Activated naive CD8-positive, alpha-beta T cell treated with anti-CD3 and anti-CD28 coated beads, Interleukin-2, amount 10 ng/mL, durations not matched to agents 7 days and 5 days (primary cell): ENCODE measurements at regions not wholly inside any gene's neighbourhood (a gene's known extent, or its start where the extent isn't known, plus 50 kb on each side); places are given as distances from the start of the nearest gene placed in this dataset.
"Not testable (repeated sequence)": the region's sequence is repeated elsewhere in the genome, so short reads cannot be mapped to it uniquely, and the experiment has no call there.

Source experiments
- ATAC-seq: fragments of 150-1000 bp; cut with Tn5 transposase; one replicate; pipeline ENCODE4 v1.10.0; 2021; ENCODE audit warnings: low read depth, moderate library complexity
- POLR2A ChIA-PET: fragments of 350-600 bp; sonication (Branson Sonifier 250); formaldehyde crosslinking; loops from one replicate; lab custom pipeline; 2021; ENCODE audit warnings: antibody characterized with exemption; lab: Charles Lee
- DNase-seq: peaks from one replicate; pipeline ENCODE4 v3.0.0; 2021
- H3K27ac Mint-ChIP-seq: one replicate; pipeline ENCODE4 v1.8.0; 2022; ENCODE audit warnings: mild to moderate bottlenecking, mixed read lengths
- H3K27me3 Mint-ChIP-seq: one replicate; pipeline ENCODE4 v1.8.0; 2022; ENCODE audit warnings: mild to moderate bottlenecking, moderate library complexity, mixed read lengths
- H3K36me3 Mint-ChIP-seq: one replicate; pipeline ENCODE4 v1.8.0; 2021; ENCODE audit warnings: mild to moderate bottlenecking, mixed read lengths
- H3K4me1 Mint-ChIP-seq: one replicate; pipeline ENCODE4 v1.8.0; 2021; ENCODE audit warnings: mixed read lengths
- H3K4me3 Mint-ChIP-seq: one replicate; pipeline ENCODE4 v1.8.0; 2022; ENCODE audit warnings: mild to moderate bottlenecking, moderate library complexity, mixed read lengths
- H3K9me3 Mint-ChIP-seq: one replicate; pipeline ENCODE4 v1.8.0; 2021; ENCODE audit warnings: mixed read lengths

DNA sequence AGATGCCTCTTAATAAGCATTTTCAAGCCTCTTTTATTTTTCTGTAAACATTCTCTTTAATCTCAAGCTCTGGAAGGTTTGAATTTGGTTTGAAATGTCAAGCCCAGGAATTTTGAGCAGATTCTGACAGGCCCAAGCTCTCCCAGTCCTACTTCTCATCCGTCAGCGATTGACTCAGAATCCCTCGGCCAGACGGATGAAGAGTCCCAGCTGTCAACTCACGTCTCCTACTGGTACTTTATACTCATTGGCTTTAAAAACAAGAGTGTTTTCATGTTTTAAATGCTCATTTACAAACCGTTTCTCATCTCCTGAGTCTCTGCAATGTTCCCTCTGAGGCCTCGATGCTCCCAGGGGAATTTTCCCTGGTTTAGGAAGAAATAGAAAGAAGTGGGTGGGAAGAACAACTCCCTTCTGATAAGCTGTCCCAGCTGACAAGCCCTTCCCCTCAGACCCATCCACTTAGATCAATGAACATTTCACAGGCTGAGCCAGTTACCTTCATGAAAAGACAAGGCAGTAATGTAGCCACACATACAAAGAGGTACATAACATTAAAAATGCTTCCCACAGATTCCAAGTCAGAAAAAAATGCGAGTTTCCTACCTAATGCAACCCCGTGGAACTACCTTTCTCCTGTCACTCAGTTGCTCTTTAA lies 478.2 kb upstream of the DPH6 start:
- H3K27ac Mint-ChIP-seq: no peak overlapping the region
- H3K4me3 Mint-ChIP-seq: no peak overlapping the region
- POLR2A ChIA-PET: no interaction called here
- H3K36me3 Mint-ChIP-seq: no peaks in the 10 kb centered on the region
- H3K4me1 Mint-ChIP-seq: no peaks in the 10 kb centered on the region
- H3K27me3 Mint-ChIP-seq: peaks cover 2% of the 10 kb centered on the region
- no peak for DNase-seq
- H3K9me3 Mint-ChIP-seq: peaks cover 2% of the 10 kb centered on the region
- ATAC-seq: no peak

DNA sequence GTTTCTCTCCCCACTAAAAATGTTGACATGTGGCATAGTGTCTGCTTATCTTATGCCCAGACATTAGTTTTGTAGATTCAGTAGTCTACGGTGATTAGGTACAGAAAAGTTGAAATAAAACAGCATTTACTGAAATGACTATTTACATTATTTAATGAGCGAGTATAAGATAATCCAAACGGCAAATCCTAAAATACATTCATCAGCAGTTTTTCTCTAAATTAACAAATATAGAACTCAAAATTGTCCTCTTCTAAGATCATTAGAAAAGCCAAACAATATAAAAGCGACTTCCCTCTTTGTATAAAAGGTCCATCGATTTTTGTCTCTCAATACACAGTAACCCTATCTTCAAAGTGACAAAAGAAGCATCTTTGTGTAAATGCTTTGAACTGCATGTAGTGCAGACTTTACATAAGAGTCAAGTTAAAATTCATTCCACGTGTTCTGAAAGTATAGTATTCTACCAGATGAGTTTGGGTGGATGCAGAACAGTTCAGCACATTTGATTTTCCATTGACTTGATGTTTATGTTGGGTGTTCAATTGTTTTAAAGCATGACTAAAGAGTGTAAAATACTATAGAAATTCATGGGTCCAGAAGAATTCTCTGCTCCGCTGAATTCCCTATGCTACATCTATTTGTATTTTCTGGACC lies 480.8 kb upstream of the DPH6 start:
- Mint-ChIP-seq H3K4me1 (no peaks in the 10 kb centered on the region), H3K27me3 (peaks cover 2% of the 10 kb centered on the region)
- ATAC-seq: no peak

DNA sequence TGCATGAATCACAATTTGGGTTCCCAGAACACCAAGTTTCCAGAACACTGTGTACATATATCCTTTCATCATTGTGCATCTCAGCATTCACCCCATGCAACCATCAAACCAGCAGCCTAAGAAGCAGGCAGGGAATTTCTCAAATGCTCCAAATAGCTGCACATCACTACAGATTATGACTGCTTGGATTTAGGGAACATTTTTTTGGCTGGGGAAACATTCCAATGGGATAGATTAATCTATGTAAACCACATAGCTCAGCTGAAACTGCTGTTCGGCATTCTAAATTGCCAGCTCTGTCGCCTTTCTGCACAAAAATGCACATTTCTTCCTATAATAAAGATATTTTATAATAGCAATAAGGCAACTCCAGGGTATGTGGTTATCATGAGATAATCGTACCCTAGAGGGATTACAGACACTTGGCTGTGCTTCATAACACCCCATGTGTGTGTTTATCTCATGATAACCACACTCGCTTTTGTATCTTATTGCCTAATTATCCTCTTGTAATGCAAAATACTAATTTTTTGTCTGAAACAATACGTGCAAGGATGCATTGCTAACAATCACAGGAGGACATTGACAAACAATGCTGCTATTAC lies 483.7 kb upstream of the DPH6 start:
- no peak overlapping the region for H3K27ac Mint-ChIP-seq
- ATAC-seq: no peak
- POLR2A ChIA-PET: no interaction called here
- DNase-seq: no peak
- H3K4me1 Mint-ChIP-seq: no peaks in the 10 kb centered on the region
- H3K27me3 Mint-ChIP-seq: no peaks in the 10 kb centered on the region
- no peak overlapping the region for H3K4me3 Mint-ChIP-seq
- peaks cover 2% of the 10 kb centered on the region for H3K9me3 Mint-ChIP-seq
- no peaks in the 10 kb centered on the region for H3K36me3 Mint-ChIP-seq

More for the DNA sequence above, 480.8 kb upstream of the DPH6 start:
- peaks cover 2% of the 10 kb centered on the region for H3K9me3 Mint-ChIP-seq
- no peak overlapping the region for H3K27ac Mint-ChIP-seq
- POLR2A ChIA-PET: no interaction called here
- DNase-seq: no peak
- H3K4me3 Mint-ChIP-seq: no peak overlapping the region
- no peaks in the 10 kb centered on the region for H3K36me3 Mint-ChIP-seq

DNA sequence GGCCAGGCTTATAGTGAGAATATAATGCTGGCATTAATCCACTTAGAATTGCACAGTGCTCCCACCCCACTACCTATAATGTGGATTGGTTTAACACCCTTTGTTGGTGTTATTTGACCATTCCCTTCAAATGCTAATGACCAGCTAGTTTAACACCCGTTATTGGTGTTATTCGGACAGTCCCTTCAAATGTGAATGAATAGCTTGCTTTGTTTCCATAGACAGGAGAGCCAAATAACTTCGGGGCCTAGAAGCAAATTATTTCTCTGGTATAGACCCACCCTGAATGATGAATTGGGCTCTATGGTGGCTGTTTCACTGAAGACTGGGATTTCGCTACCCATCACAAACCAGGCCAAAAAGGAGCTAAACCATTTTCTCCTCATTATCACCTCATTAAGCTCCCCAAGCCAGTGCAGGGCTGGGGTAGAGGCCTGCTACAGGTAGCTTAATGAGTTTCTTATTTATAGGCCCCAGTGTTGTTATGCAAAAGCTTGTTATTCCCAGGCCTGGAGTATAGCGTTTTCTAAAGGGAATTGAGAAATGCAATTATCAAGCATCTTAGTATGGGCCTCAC lies 494.1 kb upstream of the DPH6 start:
- Mint-ChIP-seq H3K4me1 (no peaks in the 10 kb centered on the region), H3K9me3 (peaks cover 2% of the 10 kb centered on the region), H3K27ac (no peak overlapping the region), H3K4me3 (no peak overlapping the region), H3K27me3 (no peaks in the 10 kb centered on the region), H3K36me3 (no peaks in the 10 kb centered on the region)
- POLR2A ChIA-PET: no interaction called here
- DNase-seq (no peak), ATAC-seq (no peak)

DNA sequence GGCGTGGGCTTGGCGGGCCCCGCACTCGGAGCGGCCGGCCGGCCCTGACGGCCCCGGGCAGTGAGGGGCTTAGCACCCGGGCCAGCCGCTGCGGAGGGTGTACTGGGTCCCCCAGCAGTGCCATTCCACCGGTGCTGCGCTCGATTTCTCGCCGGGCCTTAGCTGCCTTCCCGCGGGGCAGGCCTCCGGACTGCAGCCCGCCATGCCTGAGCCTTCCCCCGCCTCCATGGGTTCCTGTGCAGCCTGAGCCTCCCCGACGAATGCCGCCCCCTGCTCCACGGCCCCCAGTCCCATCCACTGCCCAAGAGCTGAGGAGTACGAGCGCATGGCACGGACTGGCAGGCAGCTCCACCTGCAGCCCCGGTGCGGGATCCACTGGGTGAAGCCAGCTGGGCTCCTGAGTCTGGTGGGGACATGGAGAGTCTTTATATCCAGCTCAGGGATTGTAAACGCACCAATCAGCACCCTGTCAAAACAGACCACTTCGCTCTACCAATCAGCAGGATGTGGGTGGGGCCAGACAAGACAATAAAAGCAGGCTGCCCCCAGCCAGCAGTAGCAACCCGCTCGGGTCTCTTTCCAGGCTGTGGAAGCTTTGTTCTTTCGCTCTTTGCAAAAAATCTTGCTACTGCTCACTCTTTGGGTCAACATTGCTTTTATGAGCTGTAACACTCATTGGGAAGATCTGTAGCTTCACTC lies 501.2 kb upstream of the DPH6 start:
- DNase-seq, H3K27ac Mint-ChIP-seq, H3K9me3 Mint-ChIP-seq, H3K36me3 Mint-ChIP-seq, ATAC-seq, H3K4me1 Mint-ChIP-seq, H3K27me3 Mint-ChIP-seq, POLR2A ChIA-PET, H3K4me3 Mint-ChIP-seq: not testable (repeated sequence)

DNA sequence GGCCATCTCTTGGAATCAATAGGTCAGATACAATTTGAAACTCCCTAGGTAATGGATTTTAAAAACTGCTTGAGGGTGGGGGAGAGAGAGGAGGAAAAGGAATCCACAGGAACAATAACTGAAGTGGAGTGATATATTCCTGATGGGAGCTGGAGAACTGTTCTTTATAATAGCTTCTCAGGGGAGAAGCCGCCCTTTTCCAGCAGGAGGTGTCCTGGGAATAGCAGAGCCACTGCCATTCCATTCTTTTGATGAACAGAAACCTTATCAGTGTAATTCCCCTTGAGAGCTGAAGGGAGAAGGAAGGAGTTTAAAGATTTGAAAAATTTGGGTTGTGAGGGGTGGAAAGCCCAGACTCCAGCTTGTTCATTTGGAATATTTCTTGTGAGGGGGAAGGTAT lies 504.9 kb upstream of the DPH6 start:
- Mint-ChIP-seq H3K4me3 (no peak overlapping the region), H3K27me3 (no peaks in the 10 kb centered on the region), H3K36me3 (no peaks in the 10 kb centered on the region), H3K27ac (no peak overlapping the region), H3K9me3 (peaks cover 1% of the 10 kb centered on the region), H3K4me1 (no peaks in the 10 kb centered on the region)
- POLR2A ChIA-PET: no interaction called here
- DNase-seq (no peak), ATAC-seq (no peak)

DNA sequence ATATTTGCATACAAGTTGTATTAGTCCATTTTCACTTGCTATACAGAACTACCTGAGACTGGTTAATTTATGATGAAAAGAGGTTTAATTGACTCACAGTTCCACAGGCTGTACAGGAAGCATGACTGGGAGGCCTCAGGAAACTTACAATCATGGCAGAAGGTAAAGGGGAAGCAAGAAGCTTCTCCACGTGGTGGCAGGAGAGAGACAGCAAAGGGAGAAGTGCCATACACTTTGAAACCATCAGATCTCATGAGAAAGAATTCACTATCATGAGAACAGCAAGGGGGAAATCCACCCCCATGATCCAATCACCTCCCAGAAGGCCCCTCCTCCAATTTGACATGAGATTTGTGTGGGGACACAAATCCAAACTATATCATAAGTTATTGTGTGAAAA lies 506.7 kb upstream of the DPH6 start:
- POLR2A ChIA-PET, ATAC-seq, H3K27ac Mint-ChIP-seq, H3K36me3 Mint-ChIP-seq, H3K4me1 Mint-ChIP-seq, DNase-seq, H3K4me3 Mint-ChIP-seq, H3K9me3 Mint-ChIP-seq, H3K27me3 Mint-ChIP-seq: not testable (repeated sequence)

DNA sequence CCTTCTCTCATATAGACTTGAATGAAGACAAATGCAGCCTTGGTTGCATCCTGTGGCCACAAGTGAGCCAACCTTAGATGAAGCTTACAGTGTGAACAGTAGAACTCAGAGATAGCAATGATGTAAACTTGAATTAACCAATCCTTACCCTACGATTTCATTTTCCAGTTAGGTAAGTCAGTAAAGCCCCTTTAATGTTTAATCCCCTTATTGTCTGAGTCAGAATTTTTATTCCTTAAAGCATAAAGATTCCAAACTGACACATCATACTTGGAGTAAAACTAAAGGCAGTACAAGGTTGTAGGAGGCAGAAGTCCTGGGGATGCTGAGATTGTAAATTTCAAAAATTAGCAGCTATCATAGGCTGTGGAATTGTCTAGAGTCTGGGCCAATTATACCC lies 507.8 kb upstream of the DPH6 start:
- DNase-seq (no peak), ATAC-seq (no peak)
- POLR2A ChIA-PET: no interaction called here
- Mint-ChIP-seq H3K4me1 (no peaks in the 10 kb centered on the region), H3K4me3 (no peak overlapping the region), H3K9me3 (peaks cover 1% of the 10 kb centered on the region), H3K36me3 (no peaks in the 10 kb centered on the region), H3K27ac (no peak overlapping the region), H3K27me3 (no peaks in the 10 kb centered on the region)

DNA sequence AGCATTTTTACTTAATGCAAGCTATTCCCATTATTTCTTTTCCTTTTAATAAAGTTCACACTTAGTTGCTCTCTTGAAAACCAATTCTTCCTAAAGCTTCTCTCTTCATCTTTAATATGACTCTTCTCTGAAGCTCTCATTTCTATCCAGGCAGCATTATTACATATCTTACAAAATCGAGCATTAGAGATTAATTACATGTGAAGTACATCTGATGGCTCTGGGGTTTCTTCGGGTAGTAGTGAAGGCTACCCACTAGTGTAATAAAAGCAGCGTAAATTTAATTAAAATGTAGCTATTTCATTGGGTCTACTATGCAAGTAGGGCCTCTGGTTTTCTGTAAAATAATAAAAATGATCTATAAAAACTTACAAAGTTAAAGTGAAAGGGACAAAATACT lies 513.6 kb upstream of the DPH6 start:
- POLR2A ChIA-PET: no interaction called here
- Mint-ChIP-seq H3K4me3 (no peak overlapping the region), H3K27ac (no peak overlapping the region), H3K36me3 (no peaks in the 10 kb centered on the region), H3K9me3 (peaks cover 1% of the 10 kb centered on the region), H3K4me1 (no peaks in the 10 kb centered on the region), H3K27me3 (no peaks in the 10 kb centered on the region)
- ATAC-seq: no peak
- DNase-seq: no peak

DNA sequence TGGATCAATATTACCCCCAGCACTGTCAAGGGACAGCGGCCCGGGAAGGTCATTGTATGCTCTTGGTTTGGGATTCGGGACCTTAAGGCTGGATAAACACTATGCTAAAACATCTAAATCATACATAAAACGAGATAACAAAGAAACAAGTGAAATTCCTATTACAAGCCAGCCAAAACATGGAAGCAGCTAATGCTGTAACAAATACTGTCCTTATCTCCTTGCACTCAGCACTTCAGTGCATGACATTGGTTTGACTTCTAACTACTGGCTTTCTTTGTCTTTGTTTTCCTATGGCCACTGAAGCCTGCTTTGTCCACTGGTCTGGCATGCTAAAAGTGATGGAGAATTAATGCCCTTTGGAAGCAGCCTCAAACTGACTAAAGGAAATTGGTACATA lies 516.4 kb upstream of the DPH6 start:
- ATAC-seq (no peak), DNase-seq (no peak)
- POLR2A ChIA-PET: no interaction called here
- Mint-ChIP-seq H3K27ac (no peak overlapping the region), H3K9me3 (peaks cover 1% of the 10 kb centered on the region), H3K4me3 (no peak overlapping the region), H3K36me3 (no peaks in the 10 kb centered on the region), H3K27me3 (no peaks in the 10 kb centered on the region), H3K4me1 (no peaks in the 10 kb centered on the region)

DNA sequence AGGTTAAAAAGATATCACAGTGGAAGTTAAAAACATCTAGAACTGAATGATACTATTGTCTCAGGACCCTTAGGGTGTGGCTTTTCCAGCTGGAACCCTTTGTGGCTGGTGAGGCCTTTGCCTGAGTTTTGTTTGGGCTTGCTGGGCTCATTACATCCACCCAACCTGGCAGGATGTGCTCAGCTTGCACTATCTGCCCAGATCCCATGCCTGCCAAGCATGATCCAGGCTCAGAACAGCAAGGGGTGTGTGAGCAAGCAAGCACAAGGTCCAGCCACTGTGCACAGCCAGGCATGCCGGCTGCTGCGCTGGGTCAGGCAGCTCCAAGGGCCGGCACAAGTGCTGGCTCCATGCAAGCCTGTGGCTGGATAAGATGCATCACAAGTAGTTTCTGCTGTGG lies 512.7 kb upstream of the CDIN1 start:
- POLR2A ChIA-PET: no interaction called here
- Mint-ChIP-seq H3K4me3 (no peak overlapping the region), H3K27ac (no peak overlapping the region), H3K36me3 (no peaks in the 10 kb centered on the region), H3K4me1 (no peaks in the 10 kb centered on the region), H3K27me3 (no peaks in the 10 kb centered on the region), H3K9me3 (no peaks in the 10 kb centered on the region)
- ATAC-seq (no peak), DNase-seq (no peak)

DNA sequence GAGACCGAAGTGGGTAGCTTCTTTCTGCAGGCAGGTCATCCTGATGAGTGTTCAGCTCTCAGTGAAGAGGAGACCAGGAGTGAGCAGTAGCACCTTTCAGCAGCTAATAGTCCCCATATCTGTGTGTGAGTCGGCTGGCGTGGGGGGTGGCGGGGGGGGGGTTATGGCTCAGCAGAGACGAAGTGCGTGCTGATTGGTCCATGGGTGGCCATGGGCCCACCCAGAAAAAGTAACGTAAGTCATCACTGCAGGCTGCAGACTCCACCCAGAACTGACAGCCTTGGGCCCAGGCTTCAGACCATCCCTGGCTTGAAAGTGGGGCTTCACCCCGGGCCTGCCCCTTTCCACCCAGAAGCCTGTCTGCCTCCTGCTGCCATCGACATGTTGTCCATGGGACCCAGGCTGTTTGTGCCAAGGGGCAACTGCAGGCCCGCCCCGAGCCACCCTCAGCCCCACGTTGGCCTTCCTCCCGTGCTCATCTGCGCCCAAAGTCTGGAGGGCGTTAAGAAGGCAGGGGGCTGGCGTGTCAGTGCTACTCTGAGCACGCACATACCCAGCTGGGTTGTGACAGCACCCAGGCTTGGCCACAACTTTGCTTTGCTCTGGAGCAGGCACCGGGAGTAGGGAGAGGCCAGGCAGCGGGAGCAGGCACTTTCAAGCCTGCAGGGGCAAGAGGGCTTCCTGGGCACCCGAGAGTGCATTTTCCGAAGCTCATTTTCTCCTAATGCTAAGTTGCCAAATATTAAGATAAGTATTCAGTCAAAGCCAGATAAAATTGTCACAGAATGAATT lies 511.7 kb upstream of the CDIN1 start:
- ATAC-seq (no peak), DNase-seq (no peak)
- H3K36me3 Mint-ChIP-seq: no peaks in the 10 kb centered on the region
- H3K27me3 Mint-ChIP-seq: no peaks in the 10 kb centered on the region
- H3K9me3 Mint-ChIP-seq: no peaks in the 10 kb centered on the region
- POLR2A ChIA-PET: no interaction called here
- H3K4me3 Mint-ChIP-seq: no peak overlapping the region
- H3K27ac Mint-ChIP-seq: no peak overlapping the region
- H3K4me1 Mint-ChIP-seq: no peaks in the 10 kb centered on the region

DNA sequence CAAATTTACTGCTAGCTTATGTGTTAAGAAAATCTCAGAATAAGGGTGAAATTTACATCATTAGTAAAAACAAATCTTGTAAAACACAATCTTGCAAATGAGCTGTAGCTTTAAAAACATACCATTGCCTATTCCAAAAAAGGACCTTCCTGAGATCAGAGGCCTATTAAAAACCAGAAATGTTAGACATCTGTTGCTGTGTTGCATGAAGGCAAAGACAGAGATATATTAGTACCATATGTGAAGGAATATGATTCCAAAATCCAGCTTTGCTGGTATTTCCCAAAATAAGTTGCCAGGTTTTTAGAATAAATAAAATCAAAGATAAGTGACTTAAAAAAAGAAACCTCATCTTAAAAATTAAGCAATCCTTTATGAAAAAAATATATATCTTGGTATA lies 504.1 kb upstream of the CDIN1 start:
- ATAC-seq (no peak), DNase-seq (no peak)
- Mint-ChIP-seq H3K9me3 (peaks cover 6% of the 10 kb centered on the region), H3K4me1 (no peaks in the 10 kb centered on the region), H3K4me3 (no peak overlapping the region), H3K36me3 (no peaks in the 10 kb centered on the region), H3K27ac (no peak overlapping the region), H3K27me3 (no peaks in the 10 kb centered on the region)
- POLR2A ChIA-PET: no interaction called here
